Peyer's patch (tissue), 4 donors: ENCODE measurements at regions not wholly inside any gene's neighbourhood (a gene's known extent, or its start where the extent isn't known, plus 50 kb on each side); places are given as distances from the start of the nearest gene placed in this dataset.

Experiments
- DNase-seq, 3 donors: peaks; one replicate each; pipeline ENCODE4 v3.0.0-alpha.2; 2017 to 2019
- H3K27ac ChIP-seq, 4 donors: fragments of 200-600 bp; sonication (generic); one replicate each; pipeline ENCODE4 v1.5.1; 2016 to 2019
- H3K27me3 ChIP-seq, 2 donors: fragments of 200-600 bp; sonication (generic); one replicate each; pipeline ENCODE4 v1.5.1; 2019
- H3K36me3 ChIP-seq, 3 donors: fragments of 200-600 bp; sonication (generic); one replicate each; pipeline ENCODE4 v1.5.1; 2016 to 2019
- H3K4me1 ChIP-seq, 4 donors: fragments of 200-600 bp; sonication (generic); one replicate each; pipeline ENCODE4 v1.5.1; 2016 to 2019
- H3K4me3 ChIP-seq, 4 donors: fragments of 200-600 bp; sonication (generic); 1 replicate in 3 of 4; 2 replicates in 1 of 4; pipeline ENCODE4 v1.5.1; 2016 to 2019; ENCODE audit warnings: mild to moderate bottlenecking in 1 of 4
- H3K9me3 ChIP-seq, 4 donors: fragments of 200-600 bp; sonication (generic); one replicate each; pipeline ENCODE4 v1.5.1; 2016 to 2019; ENCODE audit warnings: mild to moderate bottlenecking in 1 of 4
- POLR2A ChIP-seq, 2 donors: fragments of 450-650 bp; IDR thresholded peaks; one replicate each; pipeline ENCODE4 v1.5.1; 2017; ENCODE audit warnings: antibody characterized with exemption in 2 of 2, mild to moderate bottlenecking in 2 of 2, moderate library complexity in 2 of 2
- TF ChIP-seq, protein P1 (sequence below), 6 experiments: fragments of 450-650 bp in 4 of 6; fragments of 200-600 bp in 2 of 6; sonication (generic) in 1 of 6; IDR thresholded peaks; one replicate each; pipeline ENCODE4 v1.5.1; 2017 to 2019; ENCODE audit warnings: antibody characterized with exemption in 6 of 6, mild to moderate bottlenecking in 3 of 6, moderate library complexity in 1 of 6

DNA sequence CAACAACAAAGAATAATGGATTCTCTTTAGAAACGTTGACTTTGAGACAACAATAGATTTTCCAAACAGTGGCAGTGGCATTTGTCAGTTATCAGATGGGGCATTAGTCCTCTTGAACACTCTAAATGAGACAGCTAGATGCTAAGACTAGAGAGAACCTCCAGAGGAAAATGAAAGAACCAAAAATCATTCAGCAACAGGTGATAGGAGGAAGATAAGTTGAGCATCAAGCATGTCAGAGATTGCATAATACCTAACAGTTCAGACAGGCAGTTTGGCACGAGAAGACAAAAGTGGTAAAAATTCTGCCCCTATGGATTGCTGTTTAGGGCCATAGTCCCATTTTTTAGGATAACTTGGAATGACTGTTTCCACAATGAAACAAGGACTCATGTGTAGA is 67.9 kb upstream of the NOL4 start:
- no peak for DNase-seq

DNA sequence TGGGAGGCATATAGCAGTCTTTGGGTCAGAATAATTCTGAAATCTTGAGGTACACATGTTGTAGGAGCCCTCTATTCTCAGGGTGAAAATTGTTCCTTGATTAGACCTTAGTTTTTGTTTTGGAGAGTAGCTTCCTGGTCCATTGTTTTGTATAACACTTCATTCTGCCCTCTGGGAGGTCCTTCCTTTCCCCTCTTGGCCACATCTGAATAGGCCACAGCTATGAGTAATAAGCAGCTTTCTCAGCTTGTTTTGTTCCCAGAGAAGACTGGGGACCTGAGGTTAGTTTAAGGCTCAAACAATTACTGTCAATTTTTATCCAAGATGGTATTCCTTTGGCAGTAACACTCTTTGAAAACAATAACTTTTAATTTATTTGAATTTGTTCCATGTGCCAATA is 72.6 kb upstream of the NOL4 start:
- TF ChIP-seq, protein P1, sequence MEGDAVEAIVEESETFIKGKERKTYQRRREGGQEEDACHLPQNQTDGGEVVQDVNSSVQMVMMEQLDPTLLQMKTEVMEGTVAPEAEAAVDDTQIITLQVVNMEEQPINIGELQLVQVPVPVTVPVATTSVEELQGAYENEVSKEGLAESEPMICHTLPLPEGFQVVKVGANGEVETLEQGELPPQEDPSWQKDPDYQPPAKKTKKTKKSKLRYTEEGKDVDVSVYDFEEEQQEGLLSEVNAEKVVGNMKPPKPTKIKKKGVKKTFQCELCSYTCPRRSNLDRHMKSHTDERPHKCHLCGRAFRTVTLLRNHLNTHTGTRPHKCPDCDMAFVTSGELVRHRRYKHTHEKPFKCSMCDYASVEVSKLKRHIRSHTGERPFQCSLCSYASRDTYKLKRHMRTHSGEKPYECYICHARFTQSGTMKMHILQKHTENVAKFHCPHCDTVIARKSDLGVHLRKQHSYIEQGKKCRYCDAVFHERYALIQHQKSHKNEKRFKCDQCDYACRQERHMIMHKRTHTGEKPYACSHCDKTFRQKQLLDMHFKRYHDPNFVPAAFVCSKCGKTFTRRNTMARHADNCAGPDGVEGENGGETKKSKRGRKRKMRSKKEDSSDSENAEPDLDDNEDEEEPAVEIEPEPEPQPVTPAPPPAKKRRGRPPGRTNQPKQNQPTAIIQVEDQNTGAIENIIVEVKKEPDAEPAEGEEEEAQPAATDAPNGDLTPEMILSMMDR (IDR thresholded peaks at IDR 0.05): no peak
- no peak for TF ChIP-seq POLR2A (IDR thresholded peaks at IDR 0.05)
- H3K9me3 ChIP-seq: no peaks in the 10 kb centered on the region
- no peak overlapping the region for H3K27ac ChIP-seq
- H3K36me3 ChIP-seq: no peaks in the 10 kb centered on the region
- no peaks in the 10 kb centered on the region for H3K4me1 ChIP-seq
- no peak for DNase-seq
- H3K27me3 ChIP-seq: no peaks in the 10 kb centered on the region
- no peak overlapping the region for H3K4me3 ChIP-seq

More for the DNA sequence above, 67.9 kb upstream of the NOL4 start:
- H3K27ac ChIP-seq: no peak overlapping the region
- no peaks in the 10 kb centered on the region for H3K27me3 ChIP-seq
- no peak for TF ChIP-seq POLR2A (IDR thresholded peaks at IDR 0.05)
- TF ChIP-seq, protein P1 (IDR thresholded peaks at IDR 0.05): no peak
- no peaks in the 10 kb centered on the region for H3K4me1 ChIP-seq
- no peaks in the 10 kb centered on the region for H3K36me3 ChIP-seq
- H3K4me3 ChIP-seq: no peak overlapping the region
- peaks cover 0 to 5% (median 0%) of the 10 kb centered on the region in 4 donors for H3K9me3 ChIP-seq

DNA sequence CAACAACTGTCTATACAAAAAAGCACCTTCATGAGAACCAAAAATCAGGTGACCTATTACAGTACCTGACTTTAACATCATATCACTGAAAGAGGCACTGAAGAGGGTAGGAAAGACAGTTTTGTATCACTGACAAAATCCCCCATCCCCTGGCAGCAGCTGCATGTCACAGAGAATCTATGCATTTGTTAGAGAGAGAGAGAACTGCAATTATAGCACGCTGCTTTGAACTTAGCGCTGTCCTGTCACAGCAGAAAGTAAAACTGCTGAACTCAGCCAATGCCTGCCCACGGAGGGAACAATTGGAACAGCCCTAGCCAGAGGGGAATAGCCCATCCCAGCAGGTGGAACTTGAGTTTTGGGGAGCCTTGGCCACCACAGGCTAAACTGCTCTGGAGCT is 75.1 kb upstream of the NOL4 start:
- Histone ChIP-seq H3K27ac (no peak overlapping the region), H3K27me3 (no peaks in the 10 kb centered on the region), H3K4me1 (no peaks in the 10 kb centered on the region), H3K9me3 (no peaks in the 10 kb centered on the region), H3K36me3 (no peaks in the 10 kb centered on the region), H3K4me3 (no peak overlapping the region)
- TF ChIP-seq POLR2A (IDR thresholded peaks at IDR 0.05): no peak
- TF ChIP-seq, protein P1 (IDR thresholded peaks at IDR 0.05): no peak
- DNase-seq: no peak

DNA sequence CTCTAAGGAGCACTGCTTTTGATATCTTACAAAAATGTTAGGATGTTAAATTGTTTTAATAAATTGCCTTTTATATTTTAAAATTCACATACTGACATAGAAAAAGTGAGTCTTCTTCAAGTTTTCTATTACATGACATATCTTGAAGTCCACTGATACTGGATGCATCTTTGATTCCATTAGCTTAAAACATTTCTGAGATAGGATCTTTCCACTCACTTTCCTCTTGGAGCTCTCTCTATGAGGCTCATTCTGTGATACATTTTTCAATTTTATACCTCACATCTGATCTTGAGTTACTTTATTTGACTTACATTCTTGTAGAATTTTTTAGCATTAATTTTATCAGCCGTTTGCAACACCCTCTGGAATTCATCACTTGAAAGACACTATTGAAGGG is 86.8 kb upstream of the NOL4 start:
- Histone ChIP-seq H3K36me3 (no peaks in the 10 kb centered on the region), H3K9me3 (no peaks in the 10 kb centered on the region), H3K27ac (no peak overlapping the region), H3K4me3 (no peak overlapping the region), H3K4me1 (no peaks in the 10 kb centered on the region), H3K27me3 (no peaks in the 10 kb centered on the region)
- DNase-seq: no peak
- TF ChIP-seq, protein P1 (IDR thresholded peaks at IDR 0.05): no peak
- TF ChIP-seq POLR2A (IDR thresholded peaks at IDR 0.05): no peak

DNA sequence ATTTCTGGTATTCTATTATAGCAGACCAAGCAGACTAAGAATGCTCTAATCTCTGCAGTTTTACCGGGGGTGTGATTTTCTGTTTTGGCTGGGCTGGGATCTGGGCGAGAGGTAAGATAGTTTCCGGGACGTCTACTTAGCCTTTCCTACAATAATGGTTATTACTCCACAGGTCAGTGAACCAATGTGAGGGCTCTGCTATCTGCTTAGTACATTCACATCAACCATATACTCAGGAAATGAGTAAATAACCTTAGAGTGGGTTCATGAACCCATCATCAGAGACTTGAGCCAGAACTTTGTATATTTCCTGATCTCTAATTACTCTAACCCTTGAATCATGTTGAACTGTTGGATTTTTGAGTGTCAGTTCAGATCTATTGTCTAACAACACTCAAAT is 90.1 kb upstream of the NOL4 start:
- Histone ChIP-seq H3K4me3 (no peak overlapping the region), H3K36me3 (no peaks in the 10 kb centered on the region), H3K4me1 (no peaks in the 10 kb centered on the region), H3K27me3 (no peaks in the 10 kb centered on the region), H3K9me3 (no peaks in the 10 kb centered on the region), H3K27ac (no peak overlapping the region)
- TF ChIP-seq POLR2A (IDR thresholded peaks at IDR 0.05): no peak
- TF ChIP-seq, protein P1 (IDR thresholded peaks at IDR 0.05): no peak
- DNase-seq: no peak
